CD4-positive, CD25-positive, alpha-beta regulatory T cell (primary cell): ENCODE measurements at regions not wholly inside any gene's neighbourhood (a gene's known extent, or its start where the extent isn't known, plus 50 kb on each side); places are given as distances from the start of the nearest gene placed in this dataset.
"Not testable (repeated sequence)": the region's sequence is repeated elsewhere in the genome, so short reads cannot be mapped to it uniquely, and the experiment has no call there.

ENCODE experiments used
- ATAC-seq, 2 donors: fragments of 150-1000 bp; cut with Tn5 transposase; one replicate each; pipeline ENCODE4 v1.10.0; 2021; ENCODE audit warnings: low read depth in 2 of 2, moderate number of reproducible peaks in 2 of 2, moderate library complexity in 1 of 2
- DNase-seq, 3 donors: peaks; one replicate each; pipeline versions ENCODE4 v3.0.0 to v3.0.0-alpha.2; 2012 to 2022; ENCODE audit warnings: mixed read lengths in 1 of 3
- H3K27ac ChIP-seq: one replicate; pipeline ENCODE4 v1.7.0; 2013; ENCODE audit warnings: mild to moderate bottlenecking, low read length; ENCODE audit not compliant: insufficient read depth, poor library complexity, severe bottlenecking
- H3K27me3 ChIP-seq: one replicate; pipeline ENCODE4 v1.7.0; 2013; ENCODE audit warnings: low read length; ENCODE audit not compliant: control insufficient read depth, insufficient read depth
- H3K36me3 ChIP-seq: one replicate; pipeline ENCODE4 v1.7.0; 2013; ENCODE audit warnings: mild to moderate bottlenecking, low read length, moderate library complexity; ENCODE audit not compliant: control insufficient read depth, insufficient read depth
- H3K4me1 ChIP-seq: 2 replicates; pipeline ENCODE4 v1.7.0; 2013; ENCODE audit warnings: mild to moderate bottlenecking, low read length; ENCODE audit not compliant: insufficient read depth, control insufficient read depth, poor library complexity, severe bottlenecking
- H3K4me3 ChIP-seq: one replicate; pipeline ENCODE4 v1.7.0; 2013; ENCODE audit warnings: low read depth, mild to moderate bottlenecking, low read length, moderate library complexity
- H3K9me3 ChIP-seq, 2 experiments: 1 replicate in 1 of 2; 2 replicates in 1 of 2; pipeline ENCODE4 v1.7.0; 2013; ENCODE audit warnings: low read length in 2 of 2, mild to moderate bottlenecking in 1 of 2, moderate library complexity in 1 of 2; ENCODE audit not compliant: control insufficient read depth in 2 of 2
- H3K27ac Mint-ChIP-seq, 3 donors: one replicate each; pipeline ENCODE4 v1.8.0; 2020 to 2022; ENCODE audit warnings: mild to moderate bottlenecking in 3 of 3, mixed read lengths in 3 of 3, moderate library complexity in 2 of 3
- H3K27me3 Mint-ChIP-seq: one replicate; pipeline ENCODE4 v1.8.0; 2022; ENCODE audit warnings: mild to moderate bottlenecking, mixed read lengths
- H3K36me3 Mint-ChIP-seq: one replicate; pipeline ENCODE4 v1.8.0; 2020; ENCODE audit warnings: mixed read lengths
- H3K4me1 Mint-ChIP-seq, 4 donors: one replicate each; pipeline ENCODE4 v1.8.0; 2020 to 2022; ENCODE audit warnings: mixed read lengths in 4 of 4, mild to moderate bottlenecking in 1 of 4
- H3K4me3 Mint-ChIP-seq, 4 donors: one replicate each; pipeline ENCODE4 v1.8.0; 2020 to 2022; ENCODE audit warnings: mild to moderate bottlenecking in 4 of 4, mixed read lengths in 4 of 4, moderate library complexity in 3 of 4
- H3K9me3 Mint-ChIP-seq, 7 donors: one replicate each; pipeline ENCODE4 v1.8.0; 2020 to 2022; ENCODE audit warnings: mixed read lengths in 7 of 7, mild to moderate bottlenecking in 3 of 7, moderate library complexity in 2 of 7

DNA sequence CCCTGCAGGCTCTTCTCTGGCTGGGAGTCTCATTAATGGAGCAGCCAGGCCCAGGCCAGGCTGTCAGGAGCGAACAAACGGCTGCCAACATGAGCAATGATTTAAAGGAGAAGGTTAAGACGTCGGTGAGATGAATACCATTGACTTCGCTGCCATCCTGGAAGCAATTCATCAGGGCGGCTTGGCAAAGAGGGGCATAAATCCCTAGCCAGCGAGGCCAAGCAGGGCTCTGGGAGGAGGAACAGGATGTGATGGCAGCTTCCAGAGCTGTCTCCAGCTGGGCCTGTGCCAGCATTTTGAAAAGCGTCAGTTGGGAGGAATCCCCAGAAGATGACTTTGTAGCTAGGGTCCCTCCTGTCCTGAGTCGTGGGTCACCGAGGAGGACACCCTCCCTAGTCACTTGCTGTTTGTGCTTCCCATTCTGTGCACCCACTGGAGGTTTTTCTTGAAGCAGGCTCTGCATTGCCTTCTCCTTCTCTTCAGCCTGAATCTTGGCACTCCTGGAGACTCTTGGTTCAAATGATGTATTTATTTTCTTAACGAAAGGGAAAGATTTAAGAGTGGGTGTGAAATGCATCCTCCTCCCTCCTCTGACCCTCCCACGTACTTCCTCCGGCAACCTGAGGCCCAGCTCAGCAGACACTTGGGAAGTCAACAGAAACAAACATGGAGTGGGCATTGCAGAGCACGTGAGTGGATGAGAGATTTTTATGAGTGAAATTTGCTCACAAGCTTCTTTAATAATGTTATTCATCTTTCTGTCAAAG lies 476.3 kb upstream of the CADM1 start:
- ATAC-seq = no peak
- Histone ChIP-seq H3K27me3 (no peaks in the 10 kb centered on the region), H3K4me1 (no peaks in the 10 kb centered on the region), H3K4me3 (no peak overlapping the region), H3K36me3 (no peaks in the 10 kb centered on the region), H3K9me3 (no peaks in the 10 kb centered on the region), H3K27ac (no peak overlapping the region)
- peaks cover 0 to 6% (median 0%) of the 10 kb centered on the region in 7 donors for H3K9me3 Mint-ChIP-seq
- H3K4me1 Mint-ChIP-seq = peaks cover under 1 to 8% (median 3%) of the 10 kb centered on the region in 4 donors
- no peaks in the 10 kb centered on the region for H3K36me3 Mint-ChIP-seq
- no peak overlapping the region for H3K27ac Mint-ChIP-seq
- peaks cover 2% of the 10 kb centered on the region for H3K27me3 Mint-ChIP-seq
- no peak overlapping the region for H3K4me3 Mint-ChIP-seq
- DNase-seq = no peak

DNA sequence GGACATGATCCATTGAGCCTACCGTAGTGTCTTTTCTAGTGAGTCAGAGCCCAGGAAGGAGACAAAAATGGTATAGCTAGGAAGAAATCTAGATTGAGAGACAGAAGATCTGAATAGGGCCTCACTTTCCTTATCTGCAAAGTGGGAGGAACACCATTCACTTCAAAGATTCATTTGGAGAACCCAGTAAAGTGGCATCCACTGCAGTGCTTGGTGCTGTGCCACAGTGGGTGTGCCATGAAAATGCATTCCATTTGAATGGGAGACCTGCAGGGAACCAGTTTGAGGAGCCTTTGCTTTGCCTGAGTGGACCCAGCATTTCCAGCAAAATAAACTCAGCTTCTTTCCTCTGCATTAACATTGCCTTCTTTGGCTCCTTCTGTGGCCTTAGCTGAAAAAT lies 470.5 kb upstream of the CADM1 start:
- peaks cover 3 to 8% (median 7%) of the 10 kb centered on the region in 4 donors for H3K4me1 Mint-ChIP-seq
- H3K9me3 Mint-ChIP-seq = peaks cover 0 to 6% (median 1%) of the 10 kb centered on the region in 7 donors
- Histone ChIP-seq H3K27ac (no peak overlapping the region), H3K4me1 (no peaks in the 10 kb centered on the region), H3K9me3 (no peaks in the 10 kb centered on the region), H3K36me3 (no peaks in the 10 kb centered on the region), H3K4me3 (no peak overlapping the region), H3K27me3 (no peaks in the 10 kb centered on the region)
- no peaks in the 10 kb centered on the region for H3K36me3 Mint-ChIP-seq
- ATAC-seq = no peak
- no peak for DNase-seq
- H3K4me3 Mint-ChIP-seq = peak overlapping the region in 3 of 4 donors; percentile 19 to 90 (median 61)
- peaks cover 12% of the 10 kb centered on the region for H3K27me3 Mint-ChIP-seq
- H3K27ac Mint-ChIP-seq = no peak overlapping the region

DNA sequence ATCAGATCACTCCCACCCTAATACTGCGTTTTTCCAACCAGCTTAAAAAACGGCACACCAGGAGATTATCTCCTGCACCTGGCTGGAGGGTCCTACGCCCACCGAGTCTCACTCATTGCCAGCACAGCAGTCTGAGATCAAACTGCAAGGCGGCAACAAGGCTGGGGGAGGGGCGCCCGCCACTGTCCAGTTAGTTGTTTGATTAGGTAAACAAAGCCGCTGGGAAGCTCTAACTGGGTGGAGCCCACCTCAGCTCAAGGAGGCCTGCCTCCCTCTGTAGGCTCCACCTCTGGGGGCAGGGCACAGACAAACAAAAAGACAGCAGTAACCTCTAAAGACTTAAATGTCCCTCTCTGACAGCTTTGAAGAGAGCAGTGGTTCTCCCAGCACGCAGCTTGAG lies 463.0 kb upstream of the CADM1 start:
- not testable (repeated sequence) for H3K9me3 ChIP-seq, H3K4me1 ChIP-seq, H3K27me3 ChIP-seq, H3K27ac Mint-ChIP-seq, ATAC-seq, DNase-seq, H3K27me3 Mint-ChIP-seq, H3K4me3 ChIP-seq, H3K27ac ChIP-seq, H3K4me3 Mint-ChIP-seq, H3K36me3 ChIP-seq, H3K36me3 Mint-ChIP-seq, H3K4me1 Mint-ChIP-seq
- H3K9me3 Mint-ChIP-seq = peaks cover 0 to 10% (median under 1%) of the 10 kb centered on the region in 7 donors

DNA sequence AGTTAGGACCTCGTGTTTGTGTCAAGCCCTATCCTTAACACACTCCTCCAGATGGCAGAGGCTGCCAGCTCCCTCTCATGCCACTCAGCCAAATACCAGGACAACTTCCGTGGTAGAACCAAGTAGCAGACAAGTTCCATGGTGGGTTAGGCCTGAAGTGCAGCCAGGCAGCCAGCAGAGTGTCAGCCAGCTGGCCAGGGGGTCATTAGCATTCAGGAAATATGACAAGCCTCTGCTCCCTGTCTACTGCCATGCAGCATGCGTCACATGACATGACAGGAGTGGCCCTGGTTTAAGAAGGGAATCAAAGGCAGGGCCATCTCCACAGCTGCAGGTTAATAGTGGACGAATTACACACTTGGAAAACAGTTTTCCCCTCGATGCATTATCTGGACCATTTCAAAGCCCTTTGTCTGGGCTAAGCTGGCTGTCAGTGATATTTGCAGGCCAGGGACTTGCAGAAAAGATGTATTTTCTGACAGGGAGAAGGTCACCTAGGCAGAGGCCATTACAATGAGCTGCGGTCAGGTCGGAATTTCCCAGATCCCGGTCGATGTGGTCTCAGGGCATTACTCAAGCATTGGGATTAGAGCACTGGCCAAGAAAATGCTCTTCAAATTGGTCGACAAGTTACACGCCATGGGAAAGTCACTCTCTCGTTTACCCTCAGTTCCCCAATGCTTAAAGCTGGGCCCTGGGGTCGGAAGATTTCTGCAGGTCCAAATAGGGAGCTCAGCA lies 461.7 kb upstream of the CADM1 start:
- no peak for ATAC-seq
- no peak overlapping the region for H3K27ac ChIP-seq
- no peaks in the 10 kb centered on the region for H3K4me1 Mint-ChIP-seq
- H3K27ac Mint-ChIP-seq = no peak overlapping the region
- no peaks in the 10 kb centered on the region for H3K9me3 ChIP-seq
- peaks cover 5% of the 10 kb centered on the region for H3K27me3 Mint-ChIP-seq
- H3K4me3 Mint-ChIP-seq = no peak overlapping the region
- H3K27me3 ChIP-seq = no peaks in the 10 kb centered on the region
- no peaks in the 10 kb centered on the region for H3K36me3 Mint-ChIP-seq
- H3K9me3 Mint-ChIP-seq = peaks cover 0 to 10% (median 0%) of the 10 kb centered on the region in 7 donors
- H3K4me1 ChIP-seq = no peaks in the 10 kb centered on the region
- no peaks in the 10 kb centered on the region for H3K36me3 ChIP-seq
- DNase-seq = no peak
- H3K4me3 ChIP-seq = no peak overlapping the region

DNA sequence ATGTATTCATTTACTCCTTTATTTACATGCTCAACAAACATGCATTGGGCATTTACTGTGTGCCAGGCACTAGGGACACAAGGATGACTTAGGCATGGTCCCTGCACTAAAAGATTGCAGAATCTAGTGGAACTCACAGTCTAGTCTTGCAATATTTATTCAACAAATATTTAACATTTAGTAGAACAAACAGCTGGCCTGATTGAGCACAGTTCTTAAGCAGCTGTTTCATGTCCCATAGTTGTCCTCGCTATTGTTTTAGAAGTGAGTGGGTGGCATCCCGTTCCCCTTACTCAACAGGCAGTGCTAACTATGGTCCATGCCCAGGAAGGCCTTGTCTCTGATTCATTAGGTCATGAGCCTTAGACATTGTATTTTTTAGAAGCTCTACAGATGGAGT lies 459.9 kb upstream of the CADM1 start:
- peaks cover 0 to 3% (median 0%) of the 10 kb centered on the region in 7 donors for H3K9me3 Mint-ChIP-seq
- H3K4me1 ChIP-seq = no peaks in the 10 kb centered on the region
- H3K27me3 Mint-ChIP-seq = peaks cover 5% of the 10 kb centered on the region
- H3K4me3 Mint-ChIP-seq = no peak overlapping the region
- H3K4me1 Mint-ChIP-seq = no peaks in the 10 kb centered on the region
- H3K27ac Mint-ChIP-seq = no peak overlapping the region
- DNase-seq = no peak
- no peak overlapping the region for H3K27ac ChIP-seq
- no peaks in the 10 kb centered on the region for H3K36me3 Mint-ChIP-seq
- no peaks in the 10 kb centered on the region for H3K27me3 ChIP-seq
- H3K4me3 ChIP-seq = no peak overlapping the region
- no peak for ATAC-seq
- H3K36me3 ChIP-seq = no peaks in the 10 kb centered on the region
- no peaks in the 10 kb centered on the region for H3K9me3 ChIP-seq

DNA sequence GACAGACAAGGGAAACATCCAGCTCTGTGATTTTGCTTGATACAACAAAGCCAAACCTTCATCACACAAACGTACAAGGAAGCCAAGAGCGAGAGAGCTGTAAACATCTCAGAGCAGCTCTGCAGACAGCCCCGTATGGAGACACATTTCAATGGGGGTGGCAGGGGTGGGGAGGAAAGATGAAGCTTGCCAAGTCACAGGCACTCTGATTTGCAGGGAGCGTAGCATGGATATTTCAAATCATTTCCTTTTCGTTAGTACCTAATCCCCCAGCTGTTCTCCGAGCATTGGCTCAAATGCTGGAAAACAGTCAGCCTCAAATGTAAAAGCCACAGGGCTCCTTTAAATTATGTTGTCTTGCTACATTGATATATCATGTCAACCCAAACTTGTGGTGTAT lies 458.9 kb upstream of the CADM1 start:
- Histone ChIP-seq H3K36me3 (no peaks in the 10 kb centered on the region), H3K27me3 (no peaks in the 10 kb centered on the region)
- peaks cover 0 to 7% (median 0%) of the 10 kb centered on the region in 7 donors for H3K9me3 Mint-ChIP-seq

DNA sequence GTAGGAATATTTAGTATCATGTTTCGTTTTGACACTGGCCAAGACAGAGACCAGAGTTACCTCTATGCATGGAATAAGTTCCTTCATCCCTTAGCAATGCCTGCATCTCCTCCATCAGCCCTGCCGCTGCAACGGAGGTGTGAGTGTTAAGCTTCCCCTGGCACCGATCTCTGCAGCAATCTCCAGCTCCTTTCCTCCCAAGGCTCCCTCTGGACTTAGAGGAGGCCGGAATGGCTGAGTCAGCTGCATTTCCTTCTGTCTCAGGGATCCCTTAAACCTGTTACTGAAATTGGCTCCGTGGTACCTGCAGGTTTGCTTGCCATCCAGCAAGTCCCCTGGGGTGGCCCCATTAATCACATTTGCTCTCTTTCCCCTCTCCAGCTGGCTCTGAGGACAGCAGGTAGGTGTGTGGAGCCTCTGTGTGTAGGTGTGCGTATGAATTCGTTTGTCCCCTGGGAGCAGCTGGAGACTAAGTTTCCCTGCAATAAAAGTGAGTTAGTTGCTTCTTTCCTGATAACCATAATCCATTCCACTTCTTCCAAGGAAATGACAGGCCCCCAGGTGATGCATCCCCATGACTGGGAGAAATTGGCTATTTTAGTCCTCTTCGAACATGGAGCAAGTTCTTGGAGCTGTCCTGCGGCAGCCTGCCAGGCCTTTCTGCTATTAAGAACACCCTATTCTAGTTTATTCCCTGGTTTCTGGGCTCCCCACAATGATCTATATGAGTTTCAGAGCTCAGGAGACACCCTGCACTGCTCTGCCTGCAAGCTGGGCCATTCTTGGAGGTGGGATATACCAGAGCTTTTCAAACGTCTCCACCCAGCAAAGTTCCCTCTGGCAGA lies 457.2 kb upstream of the CADM1 start:
- Histone ChIP-seq H3K27ac (no peak overlapping the region), H3K36me3 (no peaks in the 10 kb centered on the region), H3K27me3 (no peaks in the 10 kb centered on the region), H3K4me3 (no peak overlapping the region), H3K9me3 (no peaks in the 10 kb centered on the region), H3K4me1 (no peaks in the 10 kb centered on the region)
- Mint-ChIP-seq H3K4me1 (no peaks in the 10 kb centered on the region), H3K36me3 (no peaks in the 10 kb centered on the region), H3K4me3 (no peak overlapping the region), H3K27ac (no peak overlapping the region), H3K27me3 (peaks cover 5% of the 10 kb centered on the region), H3K9me3 (peaks cover 0 to 4% (median 0%) of the 10 kb centered on the region in 7 donors)
- ATAC-seq (no peak), DNase-seq (no peak)

More for the DNA sequence above, 458.9 kb upstream of the CADM1 start:
- H3K27ac ChIP-seq = no peak overlapping the region
- peaks cover 5% of the 10 kb centered on the region for H3K27me3 Mint-ChIP-seq
- H3K4me1 Mint-ChIP-seq = no peaks in the 10 kb centered on the region
- no peak overlapping the region for H3K4me3 Mint-ChIP-seq
- no peak overlapping the region for H3K4me3 ChIP-seq
- H3K9me3 ChIP-seq = no peaks in the 10 kb centered on the region
- no peaks in the 10 kb centered on the region for H3K4me1 ChIP-seq
- no peak overlapping the region for H3K27ac Mint-ChIP-seq
- ATAC-seq = no peak
- H3K36me3 Mint-ChIP-seq = no peaks in the 10 kb centered on the region
- DNase-seq = no peak
